HG03039 (cell line): ENCODE measurements at regions not wholly inside any gene's neighbourhood (a gene's known extent, or its start where the extent isn't known, plus 50 kb on each side); places are given as distances from the start of the nearest gene placed in this dataset.

Source experiments
- ATAC-seq: cut with Tn5 transposase; IDR thresholded peaks from one replicate; pipeline ENCODE4 v1.9.1; 2021; ENCODE audit warnings: mild to moderate bottlenecking, moderate library complexity; ENCODE audit not compliant: unreplicated experiment

GRCh38 chr10:16352146-16352545 lies 84.7 kb upstream of the PTER start:
- no peak for ATAC-seq

DNA sequence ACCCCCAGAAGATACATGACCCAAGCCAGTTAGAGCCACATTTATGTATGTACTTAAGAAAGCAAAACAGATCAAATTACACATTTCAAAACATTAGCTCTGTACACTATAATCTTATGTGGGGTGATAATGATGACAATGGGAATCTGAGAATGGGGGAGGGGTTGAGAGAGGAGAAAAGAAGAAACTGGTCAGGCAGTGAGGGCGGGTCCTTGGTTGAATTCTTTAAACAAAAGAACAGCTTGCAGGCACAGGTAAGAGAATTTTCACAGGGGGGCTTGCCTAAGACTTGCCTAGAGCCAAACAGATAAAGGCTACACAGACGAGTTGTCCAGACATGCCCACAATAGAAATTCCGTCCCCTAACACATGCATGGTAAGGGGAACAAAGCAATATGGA lies 76.8 kb upstream of the PTER start:
- ATAC-seq: no peak

DNA sequence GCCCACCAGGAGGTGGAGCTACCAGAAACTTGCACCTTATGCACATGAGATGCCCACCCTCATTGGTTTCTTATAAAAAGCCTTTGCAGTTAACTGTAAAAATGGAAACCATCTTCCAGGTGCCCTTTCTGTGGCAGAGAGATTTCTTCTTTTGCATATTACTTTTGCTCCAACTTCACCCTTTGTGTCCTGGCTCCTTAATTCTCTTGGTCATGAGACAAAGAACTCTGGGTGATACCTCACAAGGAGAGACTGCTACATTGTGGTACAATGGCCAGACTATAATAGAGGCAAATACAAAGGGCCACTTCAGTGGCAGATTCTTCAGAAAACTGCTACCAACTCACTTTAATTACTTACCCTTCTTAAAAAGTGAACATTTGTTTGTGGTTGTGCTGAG lies 76.4 kb upstream of the PTER start:
- no peak for ATAC-seq

- ATAC-seq: no peak
These were observed 75.7 kb upstream of the PTER start for GRCh38 chr10:16361086-16361485.

GRCh38 chr10:16363741-16364140 lies 73.1 kb upstream of the PTER start:
- ATAC-seq: no peak

- ATAC-seq: no peak
These were observed 69.1 kb upstream of the PTER start for GRCh38 chr10:16367621-16368292.

- peak; percentile 48 for ATAC-seq
These were observed 55.7 kb upstream of the PTER start for GRCh38 chr10:16381083-16381482.

GRCh38 chr10:16384021-16384420 lies 52.8 kb upstream of the PTER start:
- ATAC-seq: no peak

- ATAC-seq: no peak
These were observed 50.0 kb upstream of the PTER start for GRCh38 chr10:16386855-16387254.
